ENCODE measurements at regions not wholly inside any gene's neighbourhood (a gene's known extent, or its start where the extent isn't known, plus 50 kb on each side); places are given as distances from the start of the nearest gene placed in this dataset.

- Histone ChIP-seq H3K27ac (ENCODE audit: insufficient read depth, low read length, poor library complexity, severe bottlenecking) (no peak overlapping the region), H3K9me3 (ENCODE audit: control insufficient read depth in 2 of 2, low read length in 2 of 2) (no peaks in the 10 kb centered on the region), H3K4me1 (ENCODE audit: control insufficient read depth, insufficient read depth, low read length, poor library complexity, severe bottlenecking) (no peaks in the 10 kb centered on the region), H3K36me3 (ENCODE audit: control insufficient read depth, insufficient read depth, low read length) (no peaks in the 10 kb centered on the region), H3K27me3 (ENCODE audit: control insufficient read depth, insufficient read depth, low read length) (no peaks in the 10 kb centered on the region), H3K4me3 (ENCODE audit: low read depth, low read length) (no peak overlapping the region)
- H3K9me3 Mint-ChIP-seq: no peaks in the 10 kb centered on the region
- DNase-seq (no peak), ATAC-seq (ENCODE audit: low read depth in 2 of 2) (no peak)
- no peak overlapping the region for H3K27ac Mint-ChIP-seq
- no peak overlapping the region for H3K4me3 Mint-ChIP-seq
- H3K36me3 Mint-ChIP-seq: no peaks in the 10 kb centered on the region
- H3K27me3 Mint-ChIP-seq: no peaks in the 10 kb centered on the region
- peaks cover 0 to 2% (median 0%) of the 10 kb centered on the region in 4 donors for H3K4me1 Mint-ChIP-seq
Measured at GRCh38 chr2:7997279-7997678, 684.6 kb upstream of the ID2 start.

- Histone ChIP-seq H3K27me3 (ENCODE audit: control insufficient read depth, insufficient read depth, low read length) (no peaks in the 10 kb centered on the region), H3K9me3 (ENCODE audit: control insufficient read depth in 2 of 2, low read length in 2 of 2) (no peaks in the 10 kb centered on the region), H3K4me1 (ENCODE audit: control insufficient read depth, insufficient read depth, low read length, poor library complexity, severe bottlenecking) (no peaks in the 10 kb centered on the region), H3K4me3 (ENCODE audit: low read depth, low read length) (no peak overlapping the region), H3K36me3 (ENCODE audit: control insufficient read depth, insufficient read depth, low read length) (no peaks in the 10 kb centered on the region), H3K27ac (ENCODE audit: insufficient read depth, low read length, poor library complexity, severe bottlenecking) (no peak overlapping the region)
- DNase-seq: no peak
- no peak overlapping the region for H3K4me3 Mint-ChIP-seq
- H3K36me3 Mint-ChIP-seq: no peaks in the 10 kb centered on the region
- no peaks in the 10 kb centered on the region for H3K9me3 Mint-ChIP-seq
- no peak for ATAC-seq (ENCODE audit: low read depth in 2 of 2)
- H3K27ac Mint-ChIP-seq: no peak overlapping the region
- H3K4me1 Mint-ChIP-seq: peaks cover 0 to 4% (median 1%) of the 10 kb centered on the region in 4 donors
- no peaks in the 10 kb centered on the region for H3K27me3 Mint-ChIP-seq
Measured at GRCh38 chr2:7999683-8000476, 682.0 kb upstream of the ID2 start.

- peak in 1 of 3 donors; percentile 23 for DNase-seq
Measured at GRCh38 chr2:8000870-8001269, 681.0 kb upstream of the ID2 start.

GRCh38 chr2:8002765-8003393, 679.0 kb upstream of the ID2 start:
- Mint-ChIP-seq H3K4me3 (no peak overlapping the region), H3K36me3 (no peaks in the 10 kb centered on the region), H3K4me1 (peaks cover 0 to 4% (median 0%) of the 10 kb centered on the region in 4 donors), H3K9me3 (peaks cover 0 to 2% (median 0%) of the 10 kb centered on the region in 7 donors), H3K27ac (no peak overlapping the region), H3K27me3 (no peaks in the 10 kb centered on the region)
- no peaks in the 10 kb centered on the region for H3K27me3 ChIP-seq (ENCODE audit: control insufficient read depth, insufficient read depth, low read length)
- no peaks in the 10 kb centered on the region for H3K9me3 ChIP-seq (ENCODE audit: control insufficient read depth in 2 of 2, low read length in 2 of 2)
- H3K27ac ChIP-seq (ENCODE audit: insufficient read depth, low read length, poor library complexity, severe bottlenecking): no peak overlapping the region
- H3K4me1 ChIP-seq (ENCODE audit: control insufficient read depth, insufficient read depth, low read length, poor library complexity, severe bottlenecking): no peaks in the 10 kb centered on the region
- DNase-seq (no peak), ATAC-seq (ENCODE audit: low read depth in 2 of 2) (no peak)
- H3K4me3 ChIP-seq (ENCODE audit: low read depth, low read length): no peak overlapping the region
- no peaks in the 10 kb centered on the region for H3K36me3 ChIP-seq (ENCODE audit: control insufficient read depth, insufficient read depth, low read length)

More at GRCh38 chr2:8000870-8001269, 681.0 kb upstream of the ID2 start:
- Mint-ChIP-seq H3K36me3 (no peaks in the 10 kb centered on the region), H3K4me3 (no peak overlapping the region), H3K27ac (no peak overlapping the region), H3K27me3 (no peaks in the 10 kb centered on the region), H3K9me3 (no peaks in the 10 kb centered on the region), H3K4me1 (peaks cover 0 to 4% (median 1%) of the 10 kb centered on the region in 4 donors)
- H3K4me3 ChIP-seq (ENCODE audit: low read depth, low read length): no peak overlapping the region
- H3K4me1 ChIP-seq (ENCODE audit: control insufficient read depth, insufficient read depth, low read length, poor library complexity, severe bottlenecking): no peaks in the 10 kb centered on the region
- H3K27me3 ChIP-seq (ENCODE audit: control insufficient read depth, insufficient read depth, low read length): no peaks in the 10 kb centered on the region
- no peaks in the 10 kb centered on the region for H3K9me3 ChIP-seq (ENCODE audit: control insufficient read depth in 2 of 2, low read length in 2 of 2)
- H3K36me3 ChIP-seq (ENCODE audit: control insufficient read depth, insufficient read depth, low read length): no peaks in the 10 kb centered on the region
- H3K27ac ChIP-seq (ENCODE audit: insufficient read depth, low read length, poor library complexity, severe bottlenecking): no peak overlapping the region
- ATAC-seq (ENCODE audit: low read depth in 2 of 2): no peak

- no peak overlapping the region for H3K27ac Mint-ChIP-seq
- Histone ChIP-seq H3K4me3 (ENCODE audit: low read depth, low read length) (no peak overlapping the region), H3K27me3 (ENCODE audit: control insufficient read depth, insufficient read depth, low read length) (no peaks in the 10 kb centered on the region), H3K9me3 (ENCODE audit: control insufficient read depth in 2 of 2, low read length in 2 of 2) (no peaks in the 10 kb centered on the region), H3K27ac (ENCODE audit: insufficient read depth, low read length, poor library complexity, severe bottlenecking) (no peak overlapping the region), H3K4me1 (ENCODE audit: control insufficient read depth, insufficient read depth, low read length, poor library complexity, severe bottlenecking) (no peaks in the 10 kb centered on the region), H3K36me3 (ENCODE audit: control insufficient read depth, insufficient read depth, low read length) (no peaks in the 10 kb centered on the region)
- DNase-seq (no peak), ATAC-seq (ENCODE audit: low read depth in 2 of 2) (no peak)
- no peaks in the 10 kb centered on the region for H3K36me3 Mint-ChIP-seq
- peaks cover 0 to 2% (median 0%) of the 10 kb centered on the region in 7 donors for H3K9me3 Mint-ChIP-seq
- H3K4me1 Mint-ChIP-seq: peaks cover 0 to 4% (median 0%) of the 10 kb centered on the region in 4 donors
- H3K4me3 Mint-ChIP-seq: no peak overlapping the region
- H3K27me3 Mint-ChIP-seq: no peaks in the 10 kb centered on the region
Measured at GRCh38 chr2:8003462-8004075, 678.3 kb upstream of the ID2 start.

GRCh38 chr2:8004250-8004681, 677.6 kb upstream of the ID2 start:
- Histone ChIP-seq H3K27ac (ENCODE audit: insufficient read depth, low read length, poor library complexity, severe bottlenecking) (no peak overlapping the region), H3K9me3 (ENCODE audit: control insufficient read depth in 2 of 2, low read length in 2 of 2) (no peaks in the 10 kb centered on the region), H3K27me3 (ENCODE audit: control insufficient read depth, insufficient read depth, low read length) (no peaks in the 10 kb centered on the region), H3K4me3 (ENCODE audit: low read depth, low read length) (no peak overlapping the region), H3K36me3 (ENCODE audit: control insufficient read depth, insufficient read depth, low read length) (no peaks in the 10 kb centered on the region), H3K4me1 (ENCODE audit: control insufficient read depth, insufficient read depth, low read length, poor library complexity, severe bottlenecking) (no peaks in the 10 kb centered on the region)
- H3K4me1 Mint-ChIP-seq: peaks cover 0 to 4% (median 0%) of the 10 kb centered on the region in 4 donors
- no peaks in the 10 kb centered on the region for H3K27me3 Mint-ChIP-seq
- no peaks in the 10 kb centered on the region for H3K36me3 Mint-ChIP-seq
- ATAC-seq (ENCODE audit: low read depth in 2 of 2) (no peak), DNase-seq (no peak)
- H3K9me3 Mint-ChIP-seq: peaks cover 0 to 2% (median 0%) of the 10 kb centered on the region in 7 donors
- no peak overlapping the region for H3K27ac Mint-ChIP-seq
- H3K4me3 Mint-ChIP-seq: no peak overlapping the region

GRCh38 chr2:8006181-8006580, 675.7 kb upstream of the ID2 start:
- DNase-seq (no peak), ATAC-seq (ENCODE audit: low read depth in 2 of 2) (no peak)
- peaks cover 0 to 2% (median 0%) of the 10 kb centered on the region in 7 donors for H3K9me3 Mint-ChIP-seq
- Histone ChIP-seq H3K4me3 (ENCODE audit: low read depth, low read length) (no peak overlapping the region), H3K36me3 (ENCODE audit: control insufficient read depth, insufficient read depth, low read length) (no peaks in the 10 kb centered on the region), H3K27me3 (ENCODE audit: control insufficient read depth, insufficient read depth, low read length) (no peaks in the 10 kb centered on the region), H3K4me1 (ENCODE audit: control insufficient read depth, insufficient read depth, low read length, poor library complexity, severe bottlenecking) (no peaks in the 10 kb centered on the region), H3K9me3 (ENCODE audit: control insufficient read depth in 2 of 2, low read length in 2 of 2) (no peaks in the 10 kb centered on the region), H3K27ac (ENCODE audit: insufficient read depth, low read length, poor library complexity, severe bottlenecking) (no peak overlapping the region)
- peaks cover 0 to 4% (median 0%) of the 10 kb centered on the region in 4 donors for H3K4me1 Mint-ChIP-seq
- H3K27me3 Mint-ChIP-seq: no peaks in the 10 kb centered on the region
- H3K4me3 Mint-ChIP-seq: no peak overlapping the region
- no peak overlapping the region for H3K27ac Mint-ChIP-seq
- H3K36me3 Mint-ChIP-seq: no peaks in the 10 kb centered on the region
